ENCODE measurements at regions not wholly inside any gene's neighbourhood (a gene's known extent, or its start where the extent isn't known, plus 50 kb on each side); places are given as distances from the start of the nearest gene placed in this dataset.

DNA sequence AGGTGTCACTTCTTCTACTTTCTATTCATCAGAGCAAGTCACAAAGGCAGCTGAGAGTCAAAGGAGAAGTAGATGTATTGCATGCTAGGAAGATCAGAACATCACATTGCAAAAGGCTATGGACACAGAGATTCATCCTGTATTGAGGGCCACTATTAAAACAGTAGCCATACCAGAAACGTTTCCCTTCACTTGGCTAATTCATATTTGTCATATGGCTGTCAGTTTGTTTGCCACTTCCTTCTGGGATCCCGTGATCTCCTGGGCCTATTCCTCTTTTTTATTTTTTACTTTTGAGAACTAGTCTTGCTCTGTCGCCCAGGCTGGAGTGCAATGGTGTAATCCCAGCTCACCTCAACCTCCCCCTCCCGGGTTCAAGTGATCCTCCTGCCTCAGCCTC, 184.0 kb upstream of the SATB1 start:
- TF ChIP-seq EP300 (IDR thresholded peaks at IDR 0.05) (no peak), CTCF (IDR thresholded peaks at IDR 0.05) (no peak), POLR2AphosphoS5 (IDR thresholded peaks at IDR 0.05) (no peak), POLR2A (IDR thresholded peaks at IDR 0.05) (no peak)

All from suprapubic skin (tissue), 4 donors.